ENCODE measurements at regions not wholly inside any gene's neighbourhood (a gene's known extent, or its start where the extent isn't known, plus 50 kb on each side); places are given as distances from the start of the nearest gene placed in this dataset.

- ChIA-PET CTCF (no interaction called here), POLR2A (ENCODE audit: low non-redundant PET) (no interaction called here)
- intact Hi-C loops (cut with micrococcal nuclease; ENCODE audit: unreplicated experiment): no loop called here
- DNase-seq (ENCODE audit: low spot score): no peak
- no peak overlapping the region for H3K27ac ChIP-seq (ENCODE audit: low read depth, low read length, poor library complexity, severe bottlenecking)
- no peaks in the 10 kb centered on the region for H3K36me3 ChIP-seq (ENCODE audit: insufficient read depth, low read length, poor library complexity, severe bottlenecking)
- H3K4me1 ChIP-seq (ENCODE audit: insufficient read depth, low read length, poor library complexity, severe bottlenecking): no peaks in the 10 kb centered on the region
- TF ChIP-seq CTCF (conservative IDR thresholded peaks at IDR 0.05; ENCODE audit: low read depth, low read length) (no peak), EZH2 (IDR thresholded peaks at IDR 0.05; ENCODE audit: borderline replicate concordance, low read depth, low read length, poor library complexity, severe bottlenecking) (no peak)
- H3K4me3 ChIP-seq (ENCODE audit: low read depth, low read length, poor library complexity, severe bottlenecking): no peak overlapping the region
- no peaks in the 10 kb centered on the region for H3K9me3 ChIP-seq (ENCODE audit: low read depth, low read length, poor library complexity, severe bottlenecking)
- no peaks in the 10 kb centered on the region for H3K27me3 ChIP-seq (replicated peaks; ENCODE audit: insufficient read depth, low read depth, low read length, poor library complexity)
- BruUV-seq (replicated peaks): no TSS peak
These were observed 208.1 kb downstream of the AHR start for GRCh38 chr7:17506596-17506995.

- ChIA-PET CTCF (no interaction called here), POLR2A (ENCODE audit: low non-redundant PET) (no interaction called here)
- H3K27ac ChIP-seq (ENCODE audit: low read depth, low read length, poor library complexity, severe bottlenecking): no peak overlapping the region
- H3K36me3 ChIP-seq (ENCODE audit: insufficient read depth, low read length, poor library complexity, severe bottlenecking): no peaks in the 10 kb centered on the region
- no peak overlapping the region for H3K4me3 ChIP-seq (ENCODE audit: low read depth, low read length, poor library complexity, severe bottlenecking)
- intact Hi-C loops (cut with micrococcal nuclease; ENCODE audit: unreplicated experiment): no loop called here
- H3K27me3 ChIP-seq (replicated peaks; ENCODE audit: insufficient read depth, low read depth, low read length, poor library complexity): no peaks in the 10 kb centered on the region
- TF ChIP-seq EZH2 (IDR thresholded peaks at IDR 0.05; ENCODE audit: borderline replicate concordance, low read depth, low read length, poor library complexity, severe bottlenecking) (no peak), CTCF (conservative IDR thresholded peaks at IDR 0.05; ENCODE audit: low read depth, low read length) (no peak)
- no peaks in the 10 kb centered on the region for H3K4me1 ChIP-seq (ENCODE audit: insufficient read depth, low read length, poor library complexity, severe bottlenecking)
- no peak for DNase-seq (ENCODE audit: low spot score)
- no TSS peak for BruUV-seq (replicated peaks)
- no peaks in the 10 kb centered on the region for H3K9me3 ChIP-seq (ENCODE audit: low read depth, low read length, poor library complexity, severe bottlenecking)
These were observed 209.3 kb downstream of the AHR start for GRCh38 chr7:17507717-17508116.

GRCh38 chr7:17512181-17512675 is 213.8 kb downstream of the AHR start:
- no TSS peak for BruUV-seq (replicated peaks)
- no peak overlapping the region for H3K27ac ChIP-seq (ENCODE audit: low read depth, low read length, poor library complexity, severe bottlenecking)
- no peaks in the 10 kb centered on the region for H3K36me3 ChIP-seq (ENCODE audit: insufficient read depth, low read length, poor library complexity, severe bottlenecking)
- no peak for DNase-seq (ENCODE audit: low spot score)
- no peaks in the 10 kb centered on the region for H3K4me1 ChIP-seq (ENCODE audit: insufficient read depth, low read length, poor library complexity, severe bottlenecking)
- H3K4me3 ChIP-seq (ENCODE audit: low read depth, low read length, poor library complexity, severe bottlenecking): no peak overlapping the region
- intact Hi-C loops (cut with micrococcal nuclease; ENCODE audit: unreplicated experiment): no loop called here
- H3K27me3 ChIP-seq (replicated peaks; ENCODE audit: insufficient read depth, low read depth, low read length, poor library complexity): no peaks in the 10 kb centered on the region
- H3K9me3 ChIP-seq (ENCODE audit: low read depth, low read length, poor library complexity, severe bottlenecking): no peaks in the 10 kb centered on the region
- no peak for TF ChIP-seq CTCF (conservative IDR thresholded peaks at IDR 0.05; ENCODE audit: low read depth, low read length)
- no peak for TF ChIP-seq EZH2 (IDR thresholded peaks at IDR 0.05; ENCODE audit: borderline replicate concordance, low read depth, low read length, poor library complexity, severe bottlenecking)
- ChIA-PET POLR2A (ENCODE audit: low non-redundant PET) (no interaction called here), CTCF (no interaction called here)
